ENCODE measurements at regions not wholly inside any gene's neighbourhood (a gene's known extent, or its start where the extent isn't known, plus 50 kb on each side); places are given as distances from the start of the nearest gene placed in this dataset.

DNA sequence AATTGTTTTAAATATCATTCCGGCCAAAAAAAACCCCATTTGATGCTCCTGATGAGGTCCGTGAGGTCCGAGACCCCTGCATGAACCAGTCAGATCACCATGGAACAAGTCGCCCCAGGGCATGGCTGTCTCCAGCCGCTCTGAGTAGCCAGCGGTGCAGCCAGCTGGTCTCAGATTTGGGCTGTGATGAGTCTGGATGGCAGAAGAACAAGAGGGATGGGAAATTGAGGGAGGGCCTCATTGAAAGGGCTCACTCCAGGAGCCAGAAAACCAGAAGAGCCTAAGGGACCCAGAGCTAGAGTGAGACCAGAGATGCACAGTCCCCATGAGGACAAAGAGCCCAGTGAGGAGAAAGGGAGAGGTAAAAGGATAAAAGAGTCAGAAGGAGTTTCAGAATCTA is 174.0 kb downstream of the TOMM20 start:
- H2AFZ ChIP-seq (ENCODE audit: low read depth, low read length), result peak overlapping the region; percentile 83
- ATAC-seq, result no peak
- H3K9me3 ChIP-seq (replicated peaks; ENCODE audit: control insufficient read depth, insufficient read depth, low read depth, low read length), result no peaks in the 10 kb centered on the region
- no peaks in the 10 kb centered on the region for H4K20me1 ChIP-seq (replicated peaks; ENCODE audit: control insufficient read depth, insufficient read depth, low read length)
- BruUV-seq (replicated peaks), result no TSS peak
- TF ChIP-seq KAT7 (CRISPR knock-in tag; IDR thresholded peaks at IDR 0.05; ENCODE audit: borderline replicate concordance) (0 out of 2 replicates have a peak, but pooled peaks have one; percentile 3), SMARCA4 (IDR thresholded peaks at IDR 0.05) (no peak)
- FAIRE-seq, result no peak
- no peak overlapping the region for H3K4me2 ChIP-seq (ENCODE audit: insufficient read depth, low read length)
- intact Hi-C loops (cut with micrococcal nuclease), result loop anchor here (5.0 kb wide), 1 partner anchor 232 kb away; no protein-coding TSS in a partner anchor
- no peak overlapping the region for H3K27ac ChIP-seq (ENCODE audit: extremely low read depth, low read depth, low read length)
- H3K9ac ChIP-seq (ENCODE audit: insufficient read depth in 1 of 2, low read depth in 2 of 2, low read length in 2 of 2), result no peak overlapping the region
- no peak for DNase-seq (ENCODE audit: extremely low read depth in 1 of 4, low spot score in 3 of 4)
- H3K4me1 ChIP-seq (replicated peaks in 1 of 2; ENCODE audit: control insufficient read depth in 2 of 2, insufficient read depth in 2 of 2, low read length in 2 of 2), result peaks cover 36 to 47% of the 10 kb centered on the region in 2 experiments
- H3K36me3 ChIP-seq (ENCODE audit: control insufficient read depth, insufficient read depth, low read length), result no peaks in the 10 kb centered on the region
- H3K27me3 ChIP-seq (ENCODE audit: control insufficient read depth in 2 of 2, insufficient read depth in 2 of 2, low read length in 2 of 2), result no peaks in the 10 kb centered on the region
- POLR2A ChIA-PET, result interaction anchor here (0.6 to 3.1 kb wide), 4 partner anchors 10 to 79 kb away, joined by 3 to 7 read pairs (median 4); no protein-coding TSS in a partner anchor
- CTCF ChIA-PET (ENCODE audit: low intra/inter-chr PET ratio), result no interaction called here
- H3K4me3 ChIP-seq, result no peak overlapping the region
- no peaks in the 10 kb centered on the region for H3K9me1 ChIP-seq (ENCODE audit: control insufficient read depth, insufficient read depth, low read length)
- 92% methylated on average over 6 of the region's 6 CpGs for WGBS (ENCODE audit: insufficient coverage, low coverage, missing lambda C conversion rate)
- H3K79me2 ChIP-seq (ENCODE audit: control insufficient read depth, insufficient read depth, low read length), result no peaks in the 10 kb centered on the region
- in situ Hi-C loops (cut with MboI), result no loop called here

GRCh38 chr1:234953655-234954405 is 174.8 kb downstream of the TOMM20 start:
- Histone ChIP-seq H3K4me2 (ENCODE audit: insufficient read depth, low read length) (no peak overlapping the region), H3K27ac (ENCODE audit: extremely low read depth, low read depth, low read length) (no peak overlapping the region), H3K9me3 (replicated peaks; ENCODE audit: control insufficient read depth, insufficient read depth, low read depth, low read length) (0 out of 2 replicates have a peak, but pooled peaks cover 3% of the 10 kb centered on the region), H4K20me1 (replicated peaks; ENCODE audit: control insufficient read depth, insufficient read depth, low read length) (no peaks in the 10 kb centered on the region), H3K36me3 (ENCODE audit: control insufficient read depth, insufficient read depth, low read length) (no peaks in the 10 kb centered on the region), H2AFZ (ENCODE audit: low read depth, low read length) (no peak overlapping the region), H3K4me1 (replicated peaks in 1 of 2; ENCODE audit: control insufficient read depth in 2 of 2, insufficient read depth in 2 of 2, low read length in 2 of 2) (peaks cover 31 to 39% of the 10 kb centered on the region in 2 experiments), H3K9me1 (ENCODE audit: control insufficient read depth, insufficient read depth, low read length) (no peaks in the 10 kb centered on the region), H3K79me2 (ENCODE audit: control insufficient read depth, insufficient read depth, low read length) (no peaks in the 10 kb centered on the region), H3K9ac (ENCODE audit: insufficient read depth in 1 of 2, low read depth in 2 of 2, low read length in 2 of 2) (peak overlapping the region in 1 of 2 experiments; percentile 27; a peak in 1 of 4 replicates), H3K4me3 (no peak overlapping the region), H3K27me3 (ENCODE audit: control insufficient read depth in 2 of 2, insufficient read depth in 2 of 2, low read length in 2 of 2) (no peaks in the 10 kb centered on the region)
- FAIRE-seq (no peak), DNase-seq (ENCODE audit: extremely low read depth in 1 of 4, low spot score in 3 of 4) (no peak), ATAC-seq (no peak)
- 34% methylated on average over 9 of the region's 13 CpGs for WGBS (ENCODE audit: insufficient coverage, low coverage, missing lambda C conversion rate)
- BruUV-seq (replicated peaks), result no TSS peak
- CTCF ChIA-PET (ENCODE audit: low intra/inter-chr PET ratio), result no interaction called here
- intact Hi-C loops (cut with micrococcal nuclease) (no loop called here), in situ Hi-C loops (cut with MboI) (no loop called here)
- POLR2A ChIA-PET, result interaction anchor here (3.1 kb wide), 1 partner anchor 9 kb away, joined by 7 read pairs; no protein-coding TSS in a partner anchor
- 0 out of 2 replicates have a peak, but pooled peaks have one; percentile 13 for TF ChIP-seq CREM (IDR thresholded peaks at IDR 0.05; ENCODE audit: low read depth)
- TF ChIP-seq RCOR1 (IDR thresholded peaks at IDR 0.05; ENCODE audit: borderline replicate concordance in 1 of 2, low read depth in 2 of 2, low read length in 2 of 2), result peak in 1 of 2 experiments; percentile 80; a peak in 2 of 4 replicates
- TF ChIP-seq, protein P1, sequence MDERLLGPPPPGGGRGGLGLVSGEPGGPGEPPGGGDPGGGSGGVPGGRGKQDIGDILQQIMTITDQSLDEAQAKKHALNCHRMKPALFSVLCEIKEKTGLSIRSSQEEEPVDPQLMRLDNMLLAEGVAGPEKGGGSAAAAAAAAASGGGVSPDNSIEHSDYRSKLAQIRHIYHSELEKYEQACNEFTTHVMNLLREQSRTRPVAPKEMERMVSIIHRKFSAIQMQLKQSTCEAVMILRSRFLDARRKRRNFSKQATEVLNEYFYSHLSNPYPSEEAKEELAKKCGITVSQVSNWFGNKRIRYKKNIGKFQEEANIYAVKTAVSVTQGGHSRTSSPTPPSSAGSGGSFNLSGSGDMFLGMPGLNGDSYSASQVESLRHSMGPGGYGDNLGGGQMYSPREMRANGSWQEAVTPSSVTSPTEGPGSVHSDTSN (CRISPR knock-in tag; IDR thresholded peaks at IDR 0.05; ENCODE audit: low read depth), result no peak
- TF ChIP-seq, protein P1 (tag; conservative IDR thresholded peaks at IDR 0.05; ENCODE audit: low read depth), result peak; percentile 83
- peak in 1 of 2 experiments; percentile 38; a peak in 2 of 4 replicates for TF ChIP-seq KDM1A (IDR thresholded peaks at IDR 0.05)
- TF ChIP-seq ILK (tag; IDR thresholded peaks at IDR 0.05; ENCODE audit: borderline replicate concordance, low read depth), result no peak
- TF ChIP-seq TBL1XR1 (IDR thresholded peaks at IDR 0.05; ENCODE audit: low read length in 2 of 2), result no peak
- TF ChIP-seq MEIS2 (IDR thresholded peaks at IDR 0.05; ENCODE audit: partially characterized antibody), result peak; percentile 77
- no peak for TF ChIP-seq MLX (CRISPR knock-in tag; conservative IDR thresholded peaks at IDR 0.05)

Data from K562 (cell line).